CD14-positive monocyte (primary cell): ENCODE measurements at regions not wholly inside any gene's neighbourhood (a gene's known extent, or its start where the extent isn't known, plus 50 kb on each side); places are given as distances from the start of the nearest gene placed in this dataset.

Source experiments
- DNase-seq, 3 donors: peaks; one replicate each; pipeline ENCODE4 v3.0.0-alpha.2; 2011 to 2022
- H2AFZ ChIP-seq: 2 replicates; pipeline ENCODE4 v1.6.0; 2012; ENCODE audit warnings: mild to moderate bottlenecking, low read depth, low read length, inconsistent platforms; ENCODE audit not compliant: insufficient read depth, poor library complexity, severe bottlenecking
- H3K27ac ChIP-seq, 2 donors: 1 replicate in 1 of 2; 2 replicates in 1 of 2; pipeline ENCODE4 v1.5.1; 2012 to 2013; ENCODE audit warnings: low read length in 2 of 2, control low read depth in 1 of 2, inconsistent platforms in 1 of 2, low read depth in 1 of 2, mild to moderate bottlenecking in 1 of 2
- H3K27me3 ChIP-seq, 2 donors: one replicate each; pipeline versions ENCODE4 v1.6.0 to v1.6.1; 2011 to 2013; ENCODE audit warnings: low read length in 2 of 2; ENCODE audit not compliant: control insufficient read depth in 2 of 2, insufficient read depth in 2 of 2
- H3K36me3 ChIP-seq, 2 donors: replicated peaks in 1 of 2; 1 replicate in 1 of 2; 2 replicates in 1 of 2; pipeline versions ENCODE4 v1.5.1 to v1.6.1; 2012 to 2013; ENCODE audit warnings: low read length in 2 of 2, control low read depth in 1 of 2, inconsistent platforms in 1 of 2, mild to moderate bottlenecking in 1 of 2; ENCODE audit not compliant: insufficient read depth in 2 of 2, control insufficient read depth in 1 of 2
- H3K4me1 ChIP-seq, 2 donors: 1 replicate in 1 of 2; 2 replicates in 1 of 2; pipeline versions ENCODE4 v1.5.1 to v1.6.1; 2012 to 2013; ENCODE audit warnings: low read length in 2 of 2, control low read depth in 1 of 2, inconsistent platforms in 1 of 2, mild to moderate bottlenecking in 1 of 2, moderate library complexity in 1 of 2; ENCODE audit not compliant: insufficient read depth in 2 of 2, control insufficient read depth in 1 of 2
- H3K4me2 ChIP-seq: replicated peaks from 2 replicates; pipeline ENCODE3; 2012; ENCODE audit warnings: low read length, moderate library complexity, mild to moderate bottlenecking; ENCODE audit not compliant: poor library complexity, severe bottlenecking; ENCODE audit errors: extremely low read depth
- H3K4me3 ChIP-seq, 3 experiments: fragments of 200-600 bp in 1 of 3; sonication (generic) in 1 of 3; replicated peaks in 1 of 3; 1 replicate in 2 of 3; 2 replicates in 1 of 3; pipeline ENCODE4 v1.5.1; 2011 to 2013; ENCODE audit warnings: low read length in 3 of 3, mild to moderate bottlenecking in 3 of 3, control low read depth in 2 of 3, low read depth in 2 of 3, inconsistent platforms in 1 of 3, moderate library complexity in 1 of 3
- H3K79me2 ChIP-seq: 2 replicates; pipeline ENCODE4 v1.6.0; 2012; ENCODE audit warnings: mild to moderate bottlenecking, control low read depth, inconsistent platforms, low read length, moderate library complexity; ENCODE audit not compliant: insufficient read depth
- H3K9ac ChIP-seq: 2 replicates; pipeline ENCODE4 v1.6.0; 2017; ENCODE audit warnings: low read length, mild to moderate bottlenecking; ENCODE audit not compliant: insufficient read depth, poor library complexity, severe bottlenecking
- H3K9me3 ChIP-seq, 2 donors: replicated peaks in 1 of 2; 1 replicate in 1 of 2; 2 replicates in 1 of 2; pipeline versions ENCODE4 v1.5.1 to v1.6.1; 2012 to 2013; ENCODE audit warnings: low read length in 2 of 2, control low read depth in 1 of 2; ENCODE audit not compliant: control insufficient read depth in 1 of 2, insufficient read depth in 1 of 2
- H4K20me1 ChIP-seq: 2 replicates; pipeline ENCODE4 v1.6.0; 2012; ENCODE audit warnings: mild to moderate bottlenecking, low read length, control low read depth, moderate library complexity; ENCODE audit not compliant: insufficient read depth
- H3K27ac Mint-ChIP-seq, 7 donors: one replicate each; pipeline ENCODE4 v1.8.0; 2020; ENCODE audit warnings: mild to moderate bottlenecking in 7 of 7, mixed read lengths in 7 of 7, moderate library complexity in 6 of 7, inconsistent platforms in 2 of 7
- H3K27me3 Mint-ChIP-seq, 3 donors: one replicate each; pipeline ENCODE4 v1.8.0; 2021 to 2022; ENCODE audit warnings: low read depth in 3 of 3, mild to moderate bottlenecking in 3 of 3, mixed read lengths in 3 of 3, moderate library complexity in 3 of 3, inconsistent platforms in 1 of 3
- H3K36me3 Mint-ChIP-seq, 2 donors: one replicate each; pipeline ENCODE4 v1.8.0; 2020; ENCODE audit warnings: mixed read lengths in 2 of 2, inconsistent platforms in 1 of 2, mild to moderate bottlenecking in 1 of 2
- H3K4me1 Mint-ChIP-seq: one replicate; pipeline ENCODE4 v1.8.0; 2020; ENCODE audit warnings: mild to moderate bottlenecking, mixed read lengths
- H3K4me3 Mint-ChIP-seq, 2 donors: one replicate each; pipeline ENCODE4 v1.8.0; 2020; ENCODE audit warnings: mild to moderate bottlenecking in 2 of 2, mixed read lengths in 2 of 2, moderate library complexity in 1 of 2
- H3K9me3 Mint-ChIP-seq, 7 donors: one replicate each; pipeline ENCODE4 v1.8.0; 2020 to 2022; ENCODE audit warnings: mixed read lengths in 7 of 7, mild to moderate bottlenecking in 6 of 7, moderate library complexity in 6 of 7, inconsistent platforms in 2 of 7
- WGBS: methylation state at CpG from one replicate; pipeline ENCODE4 v1.1.5; 2013; ENCODE audit warnings: missing lambda C conversion rate; ENCODE audit not compliant: insufficient coverage; 5-methylcytosine and 5-hydroxymethylcytosine counted together
- intact Hi-C, 2 donors: fragments of 100-400 bp; cut with micrococcal nuclease; formaldehyde crosslinking; loops; one replicate each; pipeline versions ENCODE4 v1.15.0 to v1.15.1; 2023
- TF ChIP-seq, protein P1 (sequence below): fragments of 200-600 bp; IDR thresholded peaks from one replicate; pipeline ENCODE4 v1.8.0; 2022; ENCODE audit warnings: antibody characterized with exemption, mild to moderate bottlenecking

DNA sequence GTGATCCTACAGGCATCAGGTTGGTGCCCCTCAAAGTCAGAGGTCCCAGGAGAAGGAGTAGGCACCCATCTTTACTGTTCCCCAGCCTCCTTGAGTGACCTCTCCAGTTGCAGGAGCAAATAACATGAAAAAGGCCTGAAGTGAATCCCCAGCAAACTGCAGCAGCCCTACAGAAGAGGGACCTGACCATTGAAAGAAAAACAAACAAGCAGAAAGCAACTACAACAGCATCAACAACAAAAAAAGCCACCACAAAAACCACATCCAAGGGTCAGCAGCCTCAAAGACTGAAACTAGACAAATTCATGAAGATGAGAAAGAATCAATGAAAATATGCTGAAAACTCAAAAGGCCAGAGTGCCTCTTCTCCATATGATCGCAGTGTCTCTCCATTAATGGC lies 128.7 kb downstream of the ANKRD50 start:
- no peak overlapping the region for H3K27ac ChIP-seq
- Mint-ChIP-seq H3K27ac (no peak overlapping the region), H3K36me3 (no peaks in the 10 kb centered on the region), H3K27me3 (peaks cover 0 to 1% (median 0%) of the 10 kb centered on the region in 3 donors), H3K4me1 (no peaks in the 10 kb centered on the region), H3K9me3 (peaks cover 3 to 17% (median 11%) of the 10 kb centered on the region in 7 donors), H3K4me3 (no peak overlapping the region)
- peaks cover 0 to 16% of the 10 kb centered on the region in 2 donors for H3K9me3 ChIP-seq
- H3K36me3 ChIP-seq = no peaks in the 10 kb centered on the region
- no peak overlapping the region for H2AFZ ChIP-seq
- no peaks in the 10 kb centered on the region for H3K27me3 ChIP-seq
- no peak overlapping the region for H3K4me2 ChIP-seq
- H3K9ac ChIP-seq = no peak overlapping the region
- TF ChIP-seq, protein P1, sequence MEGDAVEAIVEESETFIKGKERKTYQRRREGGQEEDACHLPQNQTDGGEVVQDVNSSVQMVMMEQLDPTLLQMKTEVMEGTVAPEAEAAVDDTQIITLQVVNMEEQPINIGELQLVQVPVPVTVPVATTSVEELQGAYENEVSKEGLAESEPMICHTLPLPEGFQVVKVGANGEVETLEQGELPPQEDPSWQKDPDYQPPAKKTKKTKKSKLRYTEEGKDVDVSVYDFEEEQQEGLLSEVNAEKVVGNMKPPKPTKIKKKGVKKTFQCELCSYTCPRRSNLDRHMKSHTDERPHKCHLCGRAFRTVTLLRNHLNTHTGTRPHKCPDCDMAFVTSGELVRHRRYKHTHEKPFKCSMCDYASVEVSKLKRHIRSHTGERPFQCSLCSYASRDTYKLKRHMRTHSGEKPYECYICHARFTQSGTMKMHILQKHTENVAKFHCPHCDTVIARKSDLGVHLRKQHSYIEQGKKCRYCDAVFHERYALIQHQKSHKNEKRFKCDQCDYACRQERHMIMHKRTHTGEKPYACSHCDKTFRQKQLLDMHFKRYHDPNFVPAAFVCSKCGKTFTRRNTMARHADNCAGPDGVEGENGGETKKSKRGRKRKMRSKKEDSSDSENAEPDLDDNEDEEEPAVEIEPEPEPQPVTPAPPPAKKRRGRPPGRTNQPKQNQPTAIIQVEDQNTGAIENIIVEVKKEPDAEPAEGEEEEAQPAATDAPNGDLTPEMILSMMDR = no peak
- H4K20me1 ChIP-seq = no peaks in the 10 kb centered on the region
- no peak for DNase-seq
- WGBS = no CpG with 5 or more reads among the region's 1 CpG
- H3K79me2 ChIP-seq = no peaks in the 10 kb centered on the region
- no peak overlapping the region for H3K4me3 ChIP-seq
- H3K4me1 ChIP-seq = no peaks in the 10 kb centered on the region
- intact Hi-C loops = no loop called here

- peaks cover 0 to 4% of the 10 kb centered on the region in 2 donors for H3K9me3 ChIP-seq
- Mint-ChIP-seq H3K27me3 (peaks cover 0 to 1% (median 0%) of the 10 kb centered on the region in 3 donors), H3K4me1 (peaks cover 6% of the 10 kb centered on the region), H3K4me3 (no peak overlapping the region), H3K27ac (no peak overlapping the region), H3K36me3 (no peaks in the 10 kb centered on the region), H3K9me3 (peaks cover 7 to 16% (median 10%) of the 10 kb centered on the region in 7 donors)
- no peak overlapping the region for H3K27ac ChIP-seq
- no peak overlapping the region for H2AFZ ChIP-seq
- no peak overlapping the region for H3K4me2 ChIP-seq
- no peaks in the 10 kb centered on the region for H4K20me1 ChIP-seq
- H3K4me1 ChIP-seq = no peaks in the 10 kb centered on the region
- H3K9ac ChIP-seq = no peak overlapping the region
- no peaks in the 10 kb centered on the region for H3K79me2 ChIP-seq
- no peaks in the 10 kb centered on the region for H3K27me3 ChIP-seq
- TF ChIP-seq, protein P1 = no peak
- no peak for DNase-seq
- intact Hi-C loops = no loop called here
- no peak overlapping the region for H3K4me3 ChIP-seq
- WGBS = 43% methylated on average over 1 of the region's 1 CpG
- no peaks in the 10 kb centered on the region for H3K36me3 ChIP-seq
These were observed 122.7 kb downstream of the ANKRD50 start for GRCh38 chr4:124589786-124590185.
